ENCODE measurements at regions not wholly inside any gene's neighbourhood (a gene's known extent, or its start where the extent isn't known, plus 50 kb on each side); places are given as distances from the start of the nearest gene placed in this dataset.
A peak's percentile ranks its signal among the peaks of the same experiment; 100 is the strongest.
"Not testable (repeated sequence)": the region's sequence is repeated elsewhere in the genome, so short reads cannot be mapped to it uniquely, and the experiment has no call there.

DNA sequence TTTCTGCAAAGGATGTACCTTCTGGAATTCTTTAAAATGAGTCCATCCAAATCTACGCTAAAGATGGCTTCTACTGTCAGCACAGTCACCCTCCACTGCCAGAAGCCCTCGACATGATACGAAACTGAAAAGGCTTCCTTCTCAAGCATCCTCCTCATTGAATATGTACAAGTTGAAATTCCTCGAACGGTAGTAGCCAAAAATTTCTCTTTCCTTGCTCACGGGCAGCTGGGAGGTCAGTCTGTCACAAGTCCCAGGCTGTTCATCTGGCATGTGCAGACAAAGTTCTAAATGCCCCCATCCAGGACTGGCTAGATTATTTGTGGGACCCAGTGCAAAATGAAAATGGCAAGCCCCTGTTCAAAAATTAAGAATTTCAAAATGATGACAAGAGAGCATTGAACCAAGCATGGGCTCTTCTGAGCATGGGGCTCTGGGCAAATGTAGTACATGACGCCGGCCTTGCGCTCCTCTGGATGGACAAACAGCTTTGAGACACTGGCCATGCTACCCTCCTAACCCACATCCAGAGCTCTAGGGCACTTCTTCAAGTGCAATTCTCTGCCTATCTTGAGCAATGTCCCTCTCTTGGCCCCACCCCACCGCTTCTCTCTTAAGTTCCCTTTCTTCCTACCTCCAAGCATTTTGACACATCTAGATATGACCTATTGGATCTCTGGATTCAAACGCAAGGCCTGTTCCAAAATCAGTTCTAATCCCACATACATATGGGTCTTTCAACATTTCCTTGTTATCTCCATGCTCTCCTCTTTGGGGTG is 78.9 kb upstream of the FLT1 start:
- no peak for DNase-seq

DNA sequence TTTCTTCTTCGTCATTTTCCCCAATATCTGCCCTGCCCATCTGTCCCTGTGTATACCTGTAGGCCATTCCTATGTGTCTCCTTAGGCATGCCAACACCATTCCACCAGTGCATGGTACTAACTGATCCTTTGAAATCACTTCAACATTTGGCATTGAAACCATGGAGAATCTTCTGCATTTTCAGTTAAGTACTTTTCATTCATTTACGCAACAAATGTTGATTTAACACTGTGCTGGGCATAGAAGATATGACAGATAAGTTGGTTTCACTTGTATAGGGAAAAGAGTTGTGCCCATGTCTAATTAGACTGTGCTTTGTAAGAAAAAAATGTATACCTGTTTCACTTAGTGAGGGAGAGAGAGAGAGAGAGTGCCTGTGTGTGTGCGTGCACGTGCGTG is 77.9 kb upstream of the FLT1 start:
- DNase-seq: no peak

DNA sequence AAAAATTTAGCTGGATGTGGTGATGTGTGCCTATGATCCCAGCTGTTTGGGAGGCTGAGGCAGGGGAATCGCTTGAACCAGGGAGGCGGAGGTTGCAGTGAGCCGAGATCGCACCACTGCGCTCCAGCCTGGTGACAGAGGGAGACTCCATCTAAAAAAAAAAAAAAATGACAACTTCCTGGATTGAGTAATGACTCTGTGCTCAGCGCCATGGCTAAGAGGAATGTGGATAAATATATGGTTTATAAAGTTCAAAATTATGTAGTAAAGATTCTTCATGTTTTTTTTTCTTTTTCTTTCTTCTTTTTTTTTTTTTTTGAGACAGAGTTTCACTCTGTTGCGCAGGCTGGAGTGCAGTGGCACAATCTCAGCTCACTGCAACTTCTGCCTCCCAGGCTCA is 75.4 kb upstream of the FLT1 start:
- DNase-seq: not testable (repeated sequence)

- DNase-seq: no peak
Measured at GRCh38 chr13:28569886-28570285, 75.0 kb upstream of the FLT1 start.

DNA sequence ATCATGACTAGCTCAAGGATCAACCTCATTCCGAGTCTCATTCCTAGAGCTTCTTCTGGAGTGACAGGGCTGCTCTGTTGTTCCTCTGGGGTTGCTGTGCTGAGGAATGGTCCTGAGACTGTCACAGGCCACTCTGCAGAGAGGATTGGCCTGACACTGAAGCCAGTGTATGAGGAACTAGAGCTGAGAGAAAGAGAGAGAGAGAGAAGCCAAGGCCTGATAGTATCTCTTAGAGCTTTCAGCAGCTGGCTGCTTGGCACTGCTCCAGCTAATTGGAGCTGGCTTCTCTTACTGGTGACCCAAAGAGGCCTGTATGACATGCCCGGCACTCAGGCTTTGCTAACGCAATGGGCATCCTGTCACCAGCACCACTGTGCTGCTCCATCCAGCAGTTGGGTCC is 73.4 kb upstream of the FLT1 start:
- DNase-seq: no peak

- DNase-seq: no peak
Measured at GRCh38 chr13:28566891-28567290, 72.0 kb upstream of the FLT1 start.

DNA sequence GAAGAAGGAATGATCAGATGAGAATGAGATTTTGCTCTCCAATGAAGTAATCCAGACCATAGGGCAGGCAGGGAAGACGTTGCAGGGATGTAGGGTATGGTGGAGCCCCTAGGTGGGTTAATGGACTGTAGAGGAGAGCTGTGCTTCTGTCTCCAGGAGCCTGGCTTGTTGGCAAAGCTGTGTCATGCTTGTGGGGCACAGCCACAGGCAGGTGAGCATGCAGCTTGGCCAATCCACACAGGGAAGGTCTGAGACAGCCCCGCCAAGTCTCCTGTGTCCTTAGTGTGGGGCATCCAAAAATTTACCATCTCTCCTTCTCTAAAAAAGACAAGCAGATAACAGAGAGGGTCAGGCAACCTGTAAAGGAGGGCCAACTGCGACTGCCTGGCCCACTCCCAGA is 71.4 kb upstream of the FLT1 start:
- no peak for DNase-seq

GRCh38 chr13:28564030-28564429 is 69.1 kb upstream of the FLT1 start:
- DNase-seq: no peak

DNA sequence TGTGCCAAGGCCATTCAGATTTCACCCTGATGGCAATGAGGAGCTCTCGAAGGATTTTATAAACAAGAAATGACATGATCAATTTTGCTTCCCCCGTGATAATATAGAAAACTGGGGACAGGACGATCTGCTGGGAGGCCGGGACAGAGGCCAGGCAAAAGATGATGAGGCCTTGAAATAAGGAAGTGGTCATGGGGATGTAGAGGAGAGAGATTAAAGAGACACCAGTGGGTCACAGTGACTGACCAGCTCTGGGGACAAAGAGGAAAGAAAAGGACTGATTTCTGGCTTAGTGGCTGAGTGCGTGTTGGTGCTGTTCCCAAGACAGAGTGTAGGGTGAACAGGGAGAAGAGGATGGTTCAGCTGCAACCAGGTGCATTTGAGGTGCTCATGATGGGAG is 68.7 kb upstream of the FLT1 start:
- no peak for DNase-seq

DNA sequence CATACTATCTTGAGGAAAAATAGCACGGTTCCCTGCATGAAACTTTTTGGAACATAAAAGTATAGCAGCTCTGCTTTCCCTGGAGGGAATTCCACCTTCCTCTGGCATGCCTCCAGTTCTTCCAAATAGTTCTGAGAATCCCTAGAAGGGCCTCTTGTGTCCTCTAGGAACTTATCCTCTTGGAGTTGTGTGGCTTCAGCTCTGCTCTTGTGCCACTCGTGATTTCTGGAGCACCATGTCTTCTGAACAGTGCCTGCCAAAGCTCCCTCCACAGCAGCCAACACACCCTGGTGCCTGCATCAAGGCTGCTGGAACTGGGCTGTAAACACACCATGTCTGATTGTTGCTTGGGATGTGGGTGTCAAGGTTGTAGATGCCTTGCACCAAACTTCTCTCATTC is 65.7 kb upstream of the FLT1 start:
- no peak for DNase-seq

- no peak for DNase-seq
Measured at GRCh38 chr13:28559636-28560259, 64.8 kb upstream of the FLT1 start.

DNA sequence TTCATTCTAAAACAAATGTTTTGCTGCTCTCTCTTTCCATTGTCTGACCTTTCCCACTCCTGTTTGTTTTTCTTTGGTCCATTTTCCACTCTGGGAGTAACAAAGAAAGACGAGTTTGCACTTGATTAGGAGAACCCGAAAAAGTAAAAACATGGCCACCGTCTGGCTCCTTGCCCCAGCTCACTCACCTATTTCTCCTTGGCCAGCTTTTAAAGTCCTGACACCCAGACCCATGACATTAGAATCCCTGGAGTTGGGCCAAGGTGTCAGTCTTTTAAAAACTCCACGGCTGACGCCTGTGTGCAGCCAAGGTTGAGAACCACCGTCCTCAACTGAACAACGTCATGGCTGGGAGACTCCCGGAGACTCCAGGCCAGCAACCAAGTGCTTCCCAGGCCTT is 63.6 kb upstream of the FLT1 start:
- DNase-seq: no peak

DNA sequence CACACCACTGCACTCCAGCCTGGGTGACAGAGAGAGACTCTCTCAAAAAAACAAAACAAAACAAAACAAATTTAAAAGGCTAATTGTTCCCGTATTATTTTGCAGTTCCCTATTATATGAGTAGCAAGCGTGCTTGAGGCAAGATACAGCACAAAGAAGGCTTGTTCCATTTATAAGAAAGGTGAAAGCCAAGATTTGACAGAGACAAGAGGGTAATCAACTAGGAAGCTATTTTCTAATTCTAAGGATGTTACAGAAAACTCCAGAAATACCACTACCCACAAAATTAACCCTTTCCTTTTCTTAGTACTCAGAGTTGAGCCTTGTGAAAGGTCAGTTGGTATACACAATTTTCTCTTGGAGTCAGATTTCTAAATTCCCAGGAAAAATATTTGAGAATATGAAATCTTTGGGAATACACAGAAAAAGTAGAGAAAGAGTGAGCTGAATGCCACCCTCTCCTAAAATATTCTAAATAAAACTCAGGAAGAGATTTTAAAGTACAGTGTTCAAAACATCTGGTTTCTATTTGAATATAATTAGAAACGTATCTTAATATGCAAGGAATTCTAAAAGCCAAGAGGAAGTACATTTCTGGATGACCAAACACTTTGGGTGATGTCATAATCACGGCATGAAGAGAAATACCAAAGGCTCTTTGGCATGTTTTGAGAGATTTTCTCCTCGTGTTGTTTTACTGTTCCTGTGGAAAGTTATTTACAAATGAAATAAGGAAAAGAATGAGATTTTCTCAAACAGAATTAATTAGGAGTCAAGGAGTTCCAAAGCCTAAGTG is 63.0 kb upstream of the FLT1 start:
- DNase-seq: peak; percentile 85

DNA sequence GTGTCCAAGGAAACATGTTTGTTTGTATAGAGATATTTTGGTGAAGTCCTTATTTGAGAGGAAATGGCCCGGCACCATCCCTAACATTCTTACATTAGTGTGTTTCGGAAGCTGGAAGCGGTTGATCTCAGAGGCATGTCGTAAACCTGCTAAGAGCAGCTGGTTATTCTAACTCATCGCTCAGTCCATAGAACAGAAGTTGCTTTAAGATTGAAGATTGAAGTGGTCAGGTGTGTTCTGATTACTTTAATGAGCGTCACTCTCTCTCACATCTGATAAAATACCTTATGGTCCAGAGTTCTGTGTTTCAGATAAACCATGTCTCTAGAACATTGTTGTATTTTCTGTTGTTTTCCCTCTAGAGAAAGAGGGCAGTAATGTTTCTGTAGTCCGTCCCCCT is 60.2 kb upstream of the FLT1 start:
- DNase-seq: no peak

GRCh38 chr13:28553971-28554370 is 59.0 kb upstream of the FLT1 start:
- DNase-seq: no peak

DNA sequence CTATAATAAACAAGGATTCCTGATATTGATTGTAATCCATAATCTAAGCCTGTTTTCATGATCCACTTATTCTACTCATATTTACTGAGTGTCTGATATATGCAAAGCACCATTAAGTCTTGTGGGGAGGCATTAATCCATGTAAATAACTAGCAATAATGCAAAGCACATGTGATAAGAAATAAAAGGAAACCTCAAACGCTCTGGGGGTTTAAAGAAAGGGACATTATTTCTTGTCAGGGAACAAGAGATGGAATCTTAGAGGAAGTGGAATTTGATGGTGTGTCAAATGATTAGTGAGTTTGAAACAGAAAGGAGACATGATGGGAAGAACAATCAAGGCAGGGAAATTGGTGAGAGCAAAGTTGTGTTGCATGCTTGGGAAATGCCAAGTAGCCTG is 57.4 kb upstream of the FLT1 start:
- DNase-seq: no peak

- DNase-seq: no peak
Measured at GRCh38 chr13:28551498-28551895, 56.6 kb upstream of the FLT1 start.

DNA sequence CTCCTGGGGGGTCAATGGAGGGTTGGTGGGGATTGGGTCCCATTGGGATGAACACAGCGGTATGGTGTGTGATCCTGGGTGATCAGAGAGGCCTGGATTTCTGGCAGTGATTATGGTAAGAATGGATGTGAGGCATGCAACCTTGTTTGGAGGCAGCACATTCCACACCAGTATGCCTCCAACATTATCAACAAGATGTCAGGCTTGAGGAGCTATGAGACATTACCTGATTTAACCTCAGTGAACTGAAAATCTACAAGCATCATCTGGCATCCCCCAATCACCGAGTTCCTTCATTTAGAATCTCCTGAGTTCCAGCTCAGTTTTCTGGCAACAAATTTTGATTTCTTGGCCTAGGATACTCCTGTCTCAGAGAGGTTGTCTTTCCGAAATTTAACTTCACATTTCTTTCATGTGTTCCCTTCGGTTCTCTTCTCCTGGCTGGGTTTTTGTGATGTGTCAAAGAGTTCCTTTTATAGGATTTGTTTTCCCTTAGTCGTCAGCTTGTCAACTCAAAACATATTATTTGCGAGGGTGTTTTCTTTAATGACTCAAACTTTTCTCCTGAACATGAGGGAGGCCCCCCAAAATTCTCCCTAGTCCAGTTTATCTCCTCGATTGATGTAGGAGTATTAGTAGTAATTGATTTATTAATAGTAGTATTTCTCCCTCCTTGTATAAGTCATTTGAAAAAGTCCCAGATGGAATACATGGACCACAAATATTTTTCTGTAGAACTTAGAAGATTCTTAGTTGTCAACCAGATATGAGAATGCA is 56.0 kb upstream of the FLT1 start:
- DNase-seq: no peak

GRCh38 chr13:28550091-28550490 is 55.2 kb upstream of the FLT1 start:
- DNase-seq: no peak

DNA sequence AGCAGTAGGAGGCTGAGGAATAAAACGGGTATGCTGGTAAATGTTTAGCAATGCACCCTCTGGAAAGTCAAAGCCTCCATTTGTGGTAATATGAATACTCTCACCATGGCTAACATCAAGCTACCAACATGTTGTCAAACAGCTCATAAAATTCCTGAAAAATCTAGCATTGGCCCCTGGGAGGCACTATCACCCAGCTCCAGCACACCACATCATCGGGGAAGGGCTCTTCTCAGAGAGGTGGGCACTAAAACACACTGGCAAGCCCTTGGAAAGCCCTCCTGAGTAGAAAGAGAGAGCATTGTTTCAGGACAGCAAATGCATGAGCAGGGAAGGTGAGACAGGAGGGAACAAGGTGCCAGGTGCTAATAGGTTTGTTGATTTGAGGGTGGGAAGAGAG is 53.9 kb upstream of the FLT1 start:
- DNase-seq: no peak

- no peak for DNase-seq
Measured at GRCh38 chr13:28548468-28548867, 53.5 kb upstream of the FLT1 start.

GRCh38 chr13:28545583-28546333 is 50.8 kb upstream of the FLT1 start:
- DNase-seq: no peak

Measured in amniotic stem cell (primary cell).